Occipital lobe (tissue), 1 donor: ENCODE measurements at regions not wholly inside any gene's neighbourhood (a gene's known extent, or its start where the extent isn't known, plus 50 kb on each side); places are given as distances from the start of the nearest gene placed in this dataset.
A peak's percentile ranks its signal among the peaks of the same experiment; 100 is the strongest.

Source experiments
- DNase-seq: peaks from one replicate; lab custom pipeline; 2025; lab: John Stamatoyannopoulos, UW

DNA sequence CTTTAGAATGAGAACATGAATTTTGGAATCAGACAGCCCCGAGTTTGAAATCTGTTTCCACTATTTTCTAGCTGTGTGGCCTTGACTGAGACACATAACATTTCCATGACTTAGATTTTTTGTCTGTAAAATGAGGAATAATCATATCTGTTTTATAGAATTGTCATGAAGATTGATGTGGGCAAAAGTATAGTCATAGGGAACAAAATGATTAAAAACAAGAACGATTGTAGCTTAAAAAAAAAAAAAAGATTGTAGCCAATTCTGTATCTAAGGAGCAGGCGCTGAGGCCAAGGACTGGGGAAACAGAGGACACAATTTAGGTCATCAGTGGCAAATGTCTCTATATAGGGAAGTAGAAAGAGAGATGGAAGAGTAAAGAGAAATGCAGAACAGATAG is 201.6 kb upstream of the C1QTNF7 start:
- no peak for DNase-seq

DNA sequence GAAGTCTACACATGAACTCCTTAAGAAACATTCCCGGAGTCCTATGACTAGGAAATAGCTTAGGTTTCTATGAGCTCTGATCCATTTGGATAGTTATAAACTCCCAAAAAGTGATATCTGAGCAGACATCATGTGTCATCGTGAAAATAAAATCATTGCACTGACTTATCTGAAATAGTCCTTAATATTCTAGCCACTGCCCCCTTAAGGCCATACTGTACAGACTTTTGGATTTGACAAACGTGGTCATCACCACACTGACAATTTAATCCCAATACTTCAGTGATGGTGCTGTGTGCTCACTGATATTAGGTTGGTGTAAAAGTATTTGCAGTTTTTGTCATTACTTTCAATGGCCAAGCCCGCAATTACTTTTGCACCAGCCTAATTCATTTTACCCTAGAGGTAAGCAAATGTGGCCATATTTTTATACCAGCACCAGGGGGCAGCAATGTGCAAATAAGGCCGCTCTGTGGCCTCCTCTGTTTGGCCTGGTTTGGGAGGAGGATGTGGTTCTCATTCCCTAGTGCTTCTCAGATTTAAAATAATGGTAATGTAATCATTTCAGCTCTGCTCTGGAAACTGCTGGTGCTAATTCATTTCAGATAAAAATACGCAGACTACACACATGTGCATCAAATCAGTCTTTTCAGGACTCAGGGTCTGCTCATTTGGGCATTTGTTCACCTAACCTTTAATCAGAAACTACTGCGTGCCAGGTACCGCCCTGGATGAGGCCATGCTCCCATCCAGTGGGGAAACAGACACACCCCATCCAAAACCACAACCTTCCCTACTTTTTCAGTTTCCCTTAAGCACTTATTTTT is 196.4 kb upstream of the C1QTNF7 start:
- peak; percentile 30 for DNase-seq

DNA sequence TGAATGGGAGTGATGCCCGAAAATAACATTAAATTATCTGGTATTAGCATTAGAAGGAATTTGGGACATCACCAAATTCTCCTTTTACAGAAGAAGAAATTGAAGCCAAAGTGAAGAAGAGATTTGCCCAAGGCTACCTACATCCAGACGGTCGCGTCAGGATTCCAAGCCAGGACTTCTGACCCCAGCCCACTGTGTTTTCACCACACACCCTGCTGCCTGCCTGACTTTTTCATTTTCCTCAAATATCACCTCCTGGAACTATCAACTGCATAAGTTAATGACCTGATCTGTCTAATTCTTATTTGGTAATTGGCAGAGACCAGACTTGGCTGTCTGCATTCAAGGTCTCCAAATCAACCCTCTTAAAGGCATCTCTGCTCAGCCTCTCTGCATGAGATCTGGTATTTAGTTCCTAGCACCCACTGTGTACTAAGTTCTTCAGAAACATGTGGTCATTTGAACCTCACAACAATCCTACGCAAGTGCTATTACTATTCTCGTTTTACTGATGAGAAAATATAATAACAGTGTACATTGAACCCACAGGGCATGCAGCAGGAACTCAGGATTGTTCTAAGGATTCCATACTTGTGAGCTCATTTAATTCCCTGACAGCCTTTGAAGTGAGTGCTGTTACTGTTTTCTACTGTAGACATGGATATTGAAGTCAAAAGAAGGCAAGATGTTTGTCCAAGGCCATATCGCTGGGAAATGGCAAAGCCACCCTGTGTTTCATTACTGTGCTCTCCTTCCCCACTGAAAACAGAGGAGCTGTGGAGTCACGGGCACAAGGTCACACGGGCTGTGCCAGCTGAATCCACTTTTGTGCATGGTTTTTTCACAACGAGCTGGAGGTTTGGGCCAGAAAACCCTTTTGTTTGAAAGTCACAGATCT is 195.2 kb upstream of the C1QTNF7 start:
- no peak for DNase-seq

DNA sequence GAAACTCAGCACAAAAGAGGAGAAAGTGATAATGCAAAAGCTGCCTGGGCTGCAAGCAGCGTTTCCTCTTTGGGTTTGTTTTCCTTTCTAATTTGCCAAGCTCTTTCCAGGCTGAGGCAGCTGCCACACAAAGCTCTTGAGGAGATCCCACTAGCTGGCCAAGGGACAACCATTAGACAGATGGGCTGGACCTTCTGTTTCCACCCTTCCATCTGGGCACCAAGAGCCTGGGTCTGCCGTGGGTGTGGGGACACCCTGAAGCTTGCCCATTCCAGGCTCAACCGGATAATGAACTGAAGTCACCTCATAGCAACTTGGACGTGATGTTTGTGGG is 194.6 kb upstream of the C1QTNF7 start:
- DNase-seq, result no peak

DNA sequence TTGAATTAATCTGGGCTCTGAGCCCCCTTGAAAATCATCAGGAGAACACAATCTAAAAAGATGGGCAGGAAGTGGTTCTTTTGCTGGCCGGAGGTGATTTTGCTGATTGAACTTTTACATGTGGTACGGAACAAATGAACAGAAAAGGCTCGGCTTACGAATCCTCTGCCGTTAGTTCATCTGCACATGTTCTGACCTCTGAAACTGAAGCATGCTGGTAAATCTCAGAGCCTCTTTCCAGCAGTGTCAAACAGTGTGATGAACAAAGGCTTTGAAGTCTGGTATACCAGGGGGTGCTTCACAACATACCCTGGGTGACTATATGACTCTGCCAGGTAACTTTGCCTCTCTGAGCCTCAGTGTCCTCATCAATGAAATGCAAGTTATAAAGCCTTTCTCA is 194.2 kb upstream of the C1QTNF7 start:
- no peak for DNase-seq

DNA sequence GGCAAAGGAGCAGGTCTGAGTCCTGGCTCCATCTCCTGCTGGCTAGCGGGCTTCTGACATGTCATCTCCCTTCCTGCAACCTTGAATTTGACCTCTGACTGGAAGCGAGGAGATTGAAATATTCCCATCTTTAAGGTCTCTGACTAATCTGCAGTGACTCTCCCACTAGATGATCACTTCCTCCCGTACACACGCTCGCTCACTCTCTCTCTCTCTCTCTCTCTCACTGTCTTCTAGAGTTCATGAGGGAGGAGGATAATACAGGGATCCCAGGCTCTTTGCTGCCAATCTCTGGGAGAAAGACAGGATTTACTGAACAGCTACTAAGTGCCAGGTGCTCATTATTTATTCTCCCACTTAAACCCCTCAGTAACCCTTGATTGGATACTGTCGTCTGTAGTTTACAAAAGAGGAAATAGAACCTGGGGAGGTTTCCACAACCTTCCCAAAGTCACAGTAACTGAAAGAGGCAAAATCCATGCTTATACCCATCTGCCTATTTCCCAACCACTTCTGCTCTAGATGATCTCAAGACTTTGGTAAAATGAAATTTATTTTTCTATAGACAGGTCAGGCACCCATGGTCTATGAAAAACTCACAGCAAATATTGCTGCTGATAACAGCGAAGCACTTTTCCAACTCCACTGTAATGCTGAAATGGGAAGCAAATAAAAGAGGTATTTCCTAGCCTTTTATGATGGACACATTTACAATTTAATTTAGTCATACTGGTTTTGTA is 193.5 kb upstream of the C1QTNF7 start:
- DNase-seq, result no peak

DNA sequence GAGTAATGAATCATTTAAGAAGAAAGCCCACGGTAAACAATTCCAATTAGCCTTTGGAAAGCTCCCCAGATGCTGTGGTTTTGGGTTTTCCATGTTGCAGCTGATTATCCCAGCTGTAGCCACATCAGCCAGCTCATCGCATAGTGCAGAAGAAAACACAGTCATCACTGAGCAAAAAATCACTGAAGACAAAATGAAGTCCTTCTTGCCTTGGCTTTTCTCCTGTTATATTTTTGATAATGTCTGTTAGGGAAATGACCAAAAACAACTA is 193.0 kb upstream of the C1QTNF7 start:
- DNase-seq, result no peak

DNA sequence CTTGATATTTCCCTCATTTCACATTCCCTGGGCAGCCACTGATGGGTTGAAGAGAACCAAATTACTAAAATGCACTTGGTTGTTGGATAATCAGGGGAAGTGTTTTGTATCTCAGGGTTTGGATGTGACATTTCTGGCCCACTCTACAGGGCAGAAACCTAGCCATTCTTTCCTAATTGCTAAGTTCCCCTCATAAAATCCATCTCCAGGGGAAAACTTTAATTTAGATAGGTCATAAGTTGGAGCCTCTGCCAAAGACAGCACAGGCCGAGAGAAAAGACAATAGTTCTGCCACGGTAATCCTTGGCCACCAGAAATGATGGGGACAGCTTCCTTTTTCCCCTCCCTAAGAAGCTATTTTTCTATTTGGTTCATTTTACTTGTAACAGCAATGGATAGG is 192.7 kb upstream of the C1QTNF7 start:
- DNase-seq, result no peak

DNA sequence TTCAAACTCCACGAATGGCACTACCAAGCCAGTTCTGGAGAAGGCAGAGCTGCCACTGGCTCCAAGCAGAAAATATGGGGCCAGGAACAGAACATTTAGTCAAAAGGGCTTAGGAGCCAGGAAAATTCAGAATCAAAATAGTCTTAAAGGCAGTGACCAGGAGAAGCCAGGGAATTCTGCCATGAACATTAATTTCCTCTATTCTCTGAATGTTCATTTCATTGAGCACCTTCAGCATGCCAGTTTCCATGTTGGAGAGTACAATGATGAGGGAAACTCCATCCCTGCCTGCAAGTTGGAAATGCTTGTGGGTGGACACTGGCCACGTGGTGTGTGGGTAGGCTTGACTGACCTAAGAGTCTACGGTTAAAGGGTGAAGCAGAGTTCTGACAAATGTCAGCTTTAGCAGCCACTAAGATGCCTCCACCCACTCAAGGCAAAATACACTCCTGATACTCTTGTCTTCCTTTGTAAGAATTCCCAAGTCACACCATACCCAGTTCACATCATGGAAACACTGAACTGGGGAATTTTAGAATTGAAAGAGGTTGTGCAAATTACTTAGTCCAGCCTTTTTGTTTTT is 190.1 kb upstream of the C1QTNF7 start:
- no peak for DNase-seq

DNA sequence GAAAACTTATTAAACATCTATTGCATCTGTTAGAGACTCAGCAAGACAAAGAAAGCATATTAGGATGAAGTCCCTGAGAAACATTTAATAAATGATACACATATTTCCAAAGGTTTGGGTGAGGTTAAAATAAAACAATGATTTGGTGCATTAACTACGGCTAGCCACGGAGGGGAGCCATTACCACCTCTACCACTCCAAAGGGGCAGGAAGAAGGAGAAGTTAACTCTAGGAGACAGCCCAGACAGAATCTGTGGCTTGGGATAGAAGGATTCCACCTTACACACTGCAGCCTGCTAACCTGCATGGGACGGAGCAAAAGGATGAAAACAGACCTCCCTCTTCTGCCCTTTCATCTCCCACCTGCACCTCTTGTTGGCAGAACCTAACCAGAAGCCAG is 189.1 kb upstream of the C1QTNF7 start:
- DNase-seq, result peak; percentile 8

DNA sequence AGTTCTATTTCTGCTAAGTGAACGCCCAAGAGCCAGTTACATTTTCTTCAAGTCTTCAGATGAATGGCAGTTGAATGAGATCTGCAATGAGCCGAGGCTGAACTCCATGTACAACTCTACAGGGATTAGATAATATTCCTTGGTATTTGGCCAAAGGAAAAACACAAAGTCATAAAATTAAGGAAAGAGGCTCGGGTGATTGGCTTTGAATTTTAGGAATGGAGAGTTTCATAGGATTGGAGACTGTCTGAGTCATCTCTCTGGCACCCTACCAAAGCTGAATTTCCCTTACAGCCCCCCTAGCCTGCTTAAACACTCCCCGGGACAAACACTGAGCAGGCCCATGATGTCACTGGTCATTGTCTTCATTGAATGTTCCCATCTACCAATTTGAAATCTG is 188.0 kb upstream of the C1QTNF7 start:
- DNase-seq, result no peak

DNA sequence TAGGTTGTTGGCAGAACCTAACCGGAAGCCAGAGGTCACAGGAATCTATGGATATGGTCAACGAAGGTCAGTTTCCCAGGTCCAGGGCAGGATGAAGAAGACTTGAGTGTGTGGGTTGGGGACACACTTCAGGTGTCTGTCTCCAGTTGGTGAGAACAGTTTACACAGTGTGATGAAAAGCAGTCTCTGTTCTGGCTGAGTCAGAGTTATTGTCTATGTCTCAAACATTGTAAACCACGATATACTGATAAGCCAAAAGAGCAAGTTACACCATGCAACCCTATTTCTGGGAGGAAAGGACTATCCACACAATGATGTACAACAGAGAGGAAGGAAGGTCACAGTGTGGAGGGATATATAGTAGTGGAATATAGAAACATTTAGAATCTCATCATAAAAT is 187.1 kb upstream of the C1QTNF7 start:
- DNase-seq, result no peak

DNA sequence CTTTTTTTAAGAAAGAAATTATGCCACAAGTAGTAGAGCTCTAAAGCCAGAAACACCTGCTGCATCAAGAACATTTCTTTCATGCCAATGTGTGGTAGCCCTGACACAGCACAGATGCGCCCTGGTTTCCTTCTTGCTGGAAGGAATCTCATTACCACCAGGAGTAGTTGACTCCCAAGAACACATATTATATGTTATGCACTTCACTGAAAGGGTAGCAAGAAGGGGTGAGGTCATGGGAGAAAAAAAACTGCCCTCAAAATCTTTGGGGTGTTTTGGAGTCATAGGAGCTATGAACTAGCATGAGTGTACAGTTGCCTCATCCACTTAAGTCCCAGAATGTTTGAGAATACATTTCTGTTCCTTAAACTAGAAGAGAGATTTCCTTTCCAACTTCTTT is 185.8 kb upstream of the C1QTNF7 start:
- no peak for DNase-seq

DNA sequence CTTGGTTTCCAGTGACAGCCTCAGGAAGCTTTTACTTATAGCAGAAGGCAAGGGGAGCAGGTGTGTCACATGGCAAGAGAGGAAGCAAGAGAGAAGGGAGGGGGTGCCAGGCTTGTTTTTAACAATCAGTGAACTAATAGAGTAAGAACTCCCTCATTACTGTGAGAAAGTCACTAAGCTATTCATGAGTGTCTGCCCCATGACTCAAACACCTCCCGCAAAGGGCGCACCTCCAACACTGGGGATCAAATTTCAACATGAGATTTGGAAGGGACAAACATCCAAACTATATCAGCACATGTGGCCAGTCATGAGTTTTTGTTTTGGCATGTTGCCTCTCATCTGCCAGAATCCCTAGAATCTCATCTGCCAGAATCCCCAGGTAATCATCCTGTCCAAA is 183.5 kb upstream of the C1QTNF7 start:
- no peak for DNase-seq

DNA sequence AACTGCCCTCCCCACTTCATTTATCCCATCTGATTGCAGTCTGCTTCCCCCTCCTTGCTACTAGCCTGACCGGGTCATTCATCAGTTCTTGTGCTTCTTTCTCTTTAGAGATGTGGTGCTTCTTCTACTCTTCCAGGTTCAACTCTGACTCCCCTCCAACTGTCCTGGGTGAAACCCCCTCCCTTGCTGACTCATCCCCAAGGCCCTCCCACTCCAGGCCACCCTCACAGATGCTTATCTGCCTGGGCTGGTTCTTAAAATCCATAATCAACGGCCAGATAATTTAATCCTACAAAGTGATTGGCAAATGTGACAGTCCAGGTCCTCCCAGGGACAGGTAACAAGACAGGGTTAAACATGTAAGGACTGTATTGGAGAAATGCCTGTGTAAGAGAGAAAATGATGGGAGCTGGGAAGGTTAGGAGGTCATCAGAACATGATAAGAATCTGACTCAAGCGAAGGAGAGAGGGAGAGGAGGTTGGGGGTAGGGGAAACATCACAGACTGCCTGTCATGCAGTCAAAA is 182.8 kb upstream of the C1QTNF7 start:
- no peak for DNase-seq

DNA sequence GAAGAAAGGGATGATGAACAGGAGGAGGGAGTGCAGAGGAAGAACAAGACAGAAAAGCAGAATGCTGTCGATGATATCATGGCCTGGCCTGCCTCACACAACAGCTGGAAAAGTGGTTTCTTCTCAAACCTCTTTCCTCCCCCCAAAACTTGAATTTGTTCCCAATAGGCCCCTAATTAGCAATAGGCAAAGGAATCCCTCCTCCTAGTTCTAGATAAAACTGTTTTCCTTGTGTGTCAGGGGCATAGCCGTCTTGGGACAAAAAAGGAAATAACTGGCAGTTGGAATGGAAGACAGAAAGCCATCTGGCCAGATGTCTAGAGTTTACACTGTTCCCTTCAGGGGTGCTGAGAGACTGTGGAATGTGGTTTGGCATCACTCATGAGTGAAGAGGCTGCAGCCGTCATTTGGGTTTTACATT is 177.8 kb upstream of the C1QTNF7 start:
- DNase-seq, result no peak

DNA sequence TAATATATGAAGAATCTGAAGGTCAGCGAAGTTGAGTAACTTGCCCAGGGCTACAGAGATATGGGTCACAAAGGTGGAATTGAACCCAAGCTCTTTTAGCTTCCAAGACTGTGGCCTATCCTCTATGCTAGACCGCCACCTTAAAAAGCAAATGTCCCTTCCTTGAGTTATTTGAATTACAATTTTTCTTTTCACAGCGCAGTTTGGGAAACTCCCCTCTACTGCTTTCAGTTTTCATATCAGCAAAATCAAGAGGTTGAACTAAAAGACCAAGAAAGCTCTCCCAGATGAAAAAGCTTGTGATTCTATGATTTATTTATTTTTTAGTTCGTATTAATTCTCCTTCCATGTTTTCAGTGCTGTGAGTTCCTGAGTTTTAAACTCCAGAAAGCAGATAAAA is 174.5 kb upstream of the C1QTNF7 start:
- DNase-seq, result no peak

DNA sequence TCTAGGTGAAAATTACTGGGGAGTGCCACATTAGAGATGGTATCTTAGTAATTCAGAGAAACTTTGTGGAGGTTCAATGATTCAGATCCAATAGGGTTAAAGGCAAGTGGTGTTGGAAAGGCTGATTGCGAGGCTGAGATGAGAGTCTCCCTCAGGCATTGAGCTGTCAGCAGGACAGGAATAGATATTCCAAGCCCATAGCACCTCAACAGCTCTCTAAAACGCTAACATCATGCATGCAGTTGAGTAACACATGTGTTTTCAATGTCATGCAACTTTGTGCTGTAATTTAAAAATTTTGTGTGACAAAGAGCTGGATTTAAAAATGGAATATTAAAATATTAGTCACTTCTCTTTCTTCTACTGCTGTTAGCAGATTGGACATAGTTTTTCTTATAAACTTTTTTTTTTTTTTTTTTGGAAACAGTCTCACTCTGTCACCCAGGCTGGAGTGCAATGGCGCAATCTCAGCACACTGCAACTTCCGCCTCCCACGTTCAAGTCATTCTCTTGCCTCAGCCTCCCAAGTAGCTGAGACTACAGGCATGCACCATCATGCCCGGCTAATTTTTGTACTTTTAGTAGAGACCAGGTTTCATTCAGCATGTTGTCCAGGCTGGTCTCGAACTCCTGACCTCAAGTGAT is 173.5 kb upstream of the C1QTNF7 start:
- DNase-seq, result no peak

DNA sequence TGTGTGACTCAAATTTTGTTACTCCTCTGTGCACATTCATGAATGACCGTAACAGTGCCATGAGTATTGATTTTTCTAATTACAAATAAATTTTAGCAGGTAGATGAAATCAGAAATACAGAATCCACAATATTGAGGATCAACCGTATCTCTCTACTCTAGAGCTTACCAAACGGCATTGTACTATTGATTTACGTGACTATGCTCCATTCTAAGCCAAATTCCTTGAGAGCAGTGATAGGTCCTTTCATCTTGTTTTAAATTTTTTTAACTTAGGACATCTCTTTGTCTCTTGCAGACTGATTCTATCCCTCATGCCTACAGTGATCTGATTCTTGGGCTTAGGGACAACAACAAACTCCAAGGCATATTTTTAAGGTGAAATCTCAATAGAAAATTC is 172.3 kb upstream of the C1QTNF7 start:
- no peak for DNase-seq

DNA sequence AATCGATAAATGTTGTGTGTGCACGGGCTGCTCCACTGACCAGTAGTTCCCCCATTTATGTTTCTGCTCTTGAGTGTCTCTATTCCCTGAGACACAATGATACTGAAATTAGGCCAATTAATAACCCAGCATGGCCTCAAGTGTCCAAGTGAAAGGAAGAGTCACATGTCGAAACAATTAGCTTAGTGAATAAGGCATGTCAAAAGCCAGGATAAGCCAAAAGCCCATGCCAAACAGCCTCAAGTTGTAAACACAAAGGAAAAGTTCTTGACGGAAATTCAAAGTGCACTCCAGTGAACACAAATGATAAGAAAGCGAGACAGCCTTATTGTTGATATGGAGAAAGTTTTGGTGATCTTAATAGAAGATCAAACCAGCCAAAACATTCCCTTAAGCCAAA is 167.1 kb upstream of the C1QTNF7 start:
- DNase-seq, result no peak

DNA sequence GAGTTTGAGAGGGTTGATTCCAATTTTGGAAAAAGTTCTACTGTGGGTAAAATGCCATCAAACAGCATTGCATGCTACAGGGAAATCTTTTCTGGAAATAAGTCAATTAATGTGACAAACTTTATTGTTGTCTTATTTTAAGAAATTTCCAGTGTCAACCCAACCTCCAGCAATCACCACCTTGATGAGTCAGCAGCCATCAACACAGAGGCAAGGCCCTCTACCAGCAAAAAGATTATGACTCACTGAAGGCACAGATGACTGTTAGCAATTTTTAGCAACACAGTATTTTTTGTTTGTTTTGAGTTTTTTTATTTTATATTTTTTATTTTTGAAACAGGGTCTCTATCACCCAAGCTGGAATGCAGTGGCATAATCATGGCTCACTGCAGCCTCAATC is 165.4 kb upstream of the C1QTNF7 start:
- DNase-seq, result no peak
